GM18517 (cell line): ENCODE measurements at regions not wholly inside any gene's neighbourhood (a gene's known extent, or its start where the extent isn't known, plus 50 kb on each side); places are given as distances from the start of the nearest gene placed in this dataset.

ENCODE experiments used
- ATAC-seq: cut with Tn5 transposase; IDR thresholded peaks from one replicate; pipeline ENCODE4 v1.9.1; 2021; ENCODE audit warnings: mild to moderate bottlenecking, moderate library complexity; ENCODE audit not compliant: unreplicated experiment

DNA sequence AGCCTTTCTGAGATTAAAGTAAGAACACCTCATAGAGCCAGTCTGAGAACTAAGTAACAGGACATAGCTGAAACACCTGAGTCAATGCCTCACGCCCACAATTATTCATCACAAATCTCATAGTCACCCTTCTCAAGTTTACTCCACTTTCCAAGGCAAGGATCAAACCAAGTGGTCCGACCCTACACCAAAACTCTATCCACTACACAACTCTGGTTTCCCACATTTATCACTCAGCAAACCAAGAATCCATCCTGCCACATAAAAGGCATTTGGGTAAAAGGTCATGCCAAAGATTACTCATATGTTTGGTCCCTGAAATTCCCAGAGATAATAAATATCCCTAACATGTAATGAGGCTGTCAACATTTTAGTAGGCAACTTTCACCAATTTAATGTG, 144.1 kb downstream of the RPAP3 start:
- ATAC-seq: no peak

DNA sequence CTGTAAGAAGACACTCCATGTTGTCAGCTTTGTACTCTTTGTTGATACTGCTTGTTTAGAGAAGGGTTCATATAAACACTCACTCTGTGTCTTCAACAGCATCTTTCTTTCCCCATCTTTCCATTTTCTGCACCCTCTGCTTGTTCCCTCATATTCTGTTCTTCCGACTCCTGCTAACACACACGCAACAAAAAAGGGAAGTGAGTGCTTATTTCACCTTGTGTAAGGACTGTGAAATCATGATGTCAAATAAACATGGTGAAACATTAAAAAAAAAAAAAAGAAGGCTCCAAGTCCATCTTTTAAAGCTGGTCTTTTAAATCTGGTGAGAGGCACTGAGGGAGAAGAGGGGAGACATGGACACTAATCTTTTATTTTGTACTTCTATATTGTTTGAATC, 145.4 kb downstream of the RPAP3 start:
- ATAC-seq: no peak

DNA sequence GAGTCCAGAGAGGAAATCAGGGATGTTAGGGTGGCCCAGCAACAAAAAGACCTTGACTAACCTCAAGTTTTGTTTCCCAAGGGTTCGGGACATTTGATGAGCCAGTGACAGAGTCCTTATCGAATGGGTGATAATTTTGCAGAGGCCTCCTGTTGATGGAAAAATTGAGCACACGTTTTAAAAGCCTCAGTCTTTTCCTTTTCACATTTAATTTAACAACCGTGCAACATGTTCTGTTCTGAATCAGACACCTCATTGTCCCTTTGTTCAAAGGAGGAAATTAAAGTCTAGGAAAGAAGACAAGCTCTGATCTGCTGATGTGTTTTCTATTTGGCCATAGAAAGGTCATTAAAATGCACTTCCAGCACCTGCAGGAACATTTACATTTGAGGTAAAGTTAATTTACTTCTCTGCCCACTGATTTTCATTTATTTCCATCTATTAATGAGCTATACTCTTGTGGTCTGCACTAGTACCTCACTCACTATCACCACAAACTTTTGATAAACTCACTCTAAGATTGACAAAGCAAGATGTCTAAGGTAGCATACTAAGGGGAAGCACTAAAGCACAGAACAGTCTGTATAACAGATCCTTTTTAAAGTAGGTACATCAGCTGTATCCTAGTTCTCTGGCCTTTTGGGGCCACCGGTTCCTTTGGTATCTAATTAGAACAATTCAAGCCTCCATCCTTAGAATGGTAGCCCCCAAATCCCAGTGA, 147.0 kb downstream of the RPAP3 start:
- no peak for ATAC-seq

DNA sequence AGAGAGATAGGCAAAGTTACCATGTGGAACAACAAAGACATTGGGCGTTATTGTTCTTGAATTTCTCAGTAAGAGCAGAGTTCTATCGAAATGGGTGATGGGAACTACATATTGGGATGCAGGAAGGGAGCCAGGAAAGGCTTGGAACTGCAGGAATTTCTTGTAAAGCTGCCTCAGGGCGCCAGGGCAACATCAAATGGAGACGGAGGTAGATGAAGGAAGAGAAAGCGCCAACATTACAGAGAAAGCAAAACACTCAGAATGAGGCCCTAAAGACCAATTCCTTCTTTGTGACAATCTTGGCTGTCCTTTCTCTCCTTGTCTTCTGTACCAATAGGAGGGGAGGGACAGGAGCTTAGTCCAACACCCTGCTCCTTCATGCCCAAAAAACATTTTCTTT, 148.4 kb downstream of the RPAP3 start:
- ATAC-seq: no peak

DNA sequence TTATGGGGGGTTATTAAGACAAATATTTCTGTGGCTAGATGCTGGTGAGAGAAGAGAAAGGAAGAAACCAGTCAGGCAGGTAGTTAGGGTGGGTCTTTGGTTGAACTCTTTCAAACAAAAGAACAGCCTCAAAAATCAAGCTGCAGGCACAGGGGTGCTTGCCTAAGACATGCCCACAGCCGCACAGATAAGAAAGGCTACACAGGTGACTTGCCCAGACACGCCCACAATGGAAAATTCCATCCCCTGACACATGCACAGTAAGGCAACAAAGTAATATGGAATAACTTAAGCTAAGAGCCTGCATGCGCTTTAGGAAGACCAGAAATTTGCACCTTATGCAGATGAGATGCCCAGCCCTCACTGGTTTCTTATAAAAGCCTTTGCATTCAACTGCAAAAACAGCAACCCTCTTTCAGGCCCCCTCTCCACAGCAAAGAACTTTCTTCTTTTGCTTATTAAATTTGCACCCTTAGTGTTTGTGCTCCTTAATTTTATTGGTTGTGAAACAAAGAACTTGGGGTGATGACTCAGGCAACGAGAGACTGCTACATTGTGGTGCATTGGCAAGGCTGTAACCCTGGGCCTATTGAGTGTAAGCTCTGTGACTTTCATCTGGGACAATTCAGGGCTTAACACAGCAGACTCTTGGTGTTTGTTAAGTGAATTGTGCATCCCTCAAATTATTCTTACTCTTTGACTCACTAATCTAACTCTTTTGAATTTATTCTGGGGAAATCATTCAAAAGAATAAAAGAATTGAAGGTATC, 149.4 kb downstream of the RPAP3 start:
- ATAC-seq: no peak

DNA sequence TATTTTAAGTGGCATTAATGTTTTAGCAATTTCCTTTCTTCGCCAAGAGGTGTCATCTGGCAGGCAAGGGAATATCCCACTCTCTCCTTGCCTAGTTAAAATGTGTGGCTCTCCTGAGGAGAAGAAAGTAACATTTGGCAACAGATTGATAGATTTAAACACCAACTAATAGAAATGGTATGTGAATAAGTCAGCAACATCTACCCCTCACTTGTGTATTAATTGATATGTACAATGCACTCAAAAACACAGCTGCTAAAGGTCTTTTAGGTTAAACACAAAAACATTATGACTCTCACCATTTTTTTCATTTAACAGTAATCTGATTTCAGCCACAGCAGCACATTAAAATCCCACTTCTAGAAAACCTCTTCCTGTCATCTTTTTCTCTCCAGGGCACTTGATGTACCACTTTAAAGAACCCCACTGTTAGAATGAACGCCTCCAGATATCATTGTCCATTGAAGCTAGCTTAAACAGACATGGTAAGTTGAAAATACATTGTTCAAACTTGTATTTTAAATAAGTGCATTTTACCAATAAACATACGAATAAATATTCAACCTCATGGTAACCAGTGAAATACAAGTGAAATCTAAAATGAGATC, 151.7 kb downstream of the RPAP3 start:
- ATAC-seq: no peak

DNA sequence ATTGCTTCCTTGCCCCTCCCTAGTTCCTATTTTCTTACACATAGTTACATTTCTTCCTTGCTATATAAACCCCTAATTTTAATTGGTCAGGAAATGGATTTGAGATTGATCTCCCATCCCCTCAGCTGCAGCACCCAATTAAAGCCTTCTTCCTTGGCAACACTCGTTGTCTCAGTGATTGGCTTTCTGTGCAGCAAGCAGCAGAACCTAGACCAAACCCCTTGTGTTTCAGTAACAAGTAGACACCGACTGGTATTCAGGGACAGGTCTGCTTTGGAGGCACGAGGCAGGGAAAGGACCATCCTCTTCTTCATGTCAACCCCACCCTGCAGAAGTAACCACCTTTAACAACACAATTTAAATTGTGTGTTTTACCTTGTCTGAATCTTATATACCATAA, 152.6 kb downstream of the RPAP3 start:
- ATAC-seq: no peak

DNA sequence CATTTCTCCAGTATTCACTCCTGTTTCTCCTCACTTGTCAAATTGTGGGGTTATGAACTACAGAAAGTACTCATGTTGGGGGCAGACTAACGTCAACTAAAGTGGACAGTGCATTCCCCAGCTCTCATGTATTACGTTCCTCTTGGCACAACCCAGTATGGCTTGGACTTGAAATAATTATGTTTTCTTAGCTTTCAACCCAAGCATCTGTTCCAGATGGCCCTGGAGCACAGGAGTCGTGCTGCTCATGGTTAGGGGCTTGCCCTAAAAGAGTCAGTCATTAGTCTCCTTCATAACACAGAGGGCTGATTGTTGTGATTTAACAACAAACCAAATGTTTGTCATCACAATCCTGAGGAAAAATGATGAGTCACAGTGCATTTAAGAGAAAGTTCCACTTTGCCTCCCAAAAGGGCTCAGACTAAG, 154.4 kb downstream of the RPAP3 start:
- ATAC-seq: no peak

DNA sequence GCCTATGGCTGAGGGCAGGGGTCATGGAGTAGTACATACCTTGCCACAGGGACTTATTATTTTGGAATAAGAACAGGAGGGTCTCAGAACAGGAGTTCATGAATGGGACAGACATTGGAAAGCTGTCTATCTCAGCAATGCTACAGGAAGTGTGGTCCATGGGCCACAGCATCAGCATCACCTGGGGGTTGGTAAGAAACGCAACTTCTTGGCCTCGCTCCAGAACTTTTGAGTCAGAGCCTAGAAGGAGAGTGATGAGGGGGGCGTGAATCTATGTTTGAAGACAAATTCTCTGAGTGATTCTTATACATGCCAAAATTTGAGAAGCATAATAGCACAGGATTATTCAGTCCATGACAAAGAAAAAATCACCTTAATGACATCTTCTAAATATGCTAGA, 156.6 kb downstream of the RPAP3 start:
- ATAC-seq: no peak

DNA sequence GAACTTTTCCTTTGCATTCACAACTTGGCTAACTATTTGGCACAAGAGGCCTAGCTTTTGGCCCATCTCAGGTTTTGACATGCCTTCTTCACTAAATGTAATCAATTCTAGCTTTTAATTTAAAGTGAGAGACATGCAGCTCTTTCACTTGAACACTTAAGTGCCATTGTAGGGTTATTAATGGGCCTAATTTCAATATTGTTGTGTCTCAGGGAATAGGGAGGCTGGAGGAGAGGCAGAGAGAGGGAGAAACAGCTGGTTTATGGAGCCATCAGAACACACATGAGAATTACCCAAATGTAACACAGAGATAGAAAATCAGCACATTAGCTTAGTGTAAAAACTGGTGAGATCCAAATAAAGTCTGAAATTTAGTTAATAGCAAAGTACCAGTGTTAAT, 157.4 kb downstream of the RPAP3 start:
- no peak for ATAC-seq

DNA sequence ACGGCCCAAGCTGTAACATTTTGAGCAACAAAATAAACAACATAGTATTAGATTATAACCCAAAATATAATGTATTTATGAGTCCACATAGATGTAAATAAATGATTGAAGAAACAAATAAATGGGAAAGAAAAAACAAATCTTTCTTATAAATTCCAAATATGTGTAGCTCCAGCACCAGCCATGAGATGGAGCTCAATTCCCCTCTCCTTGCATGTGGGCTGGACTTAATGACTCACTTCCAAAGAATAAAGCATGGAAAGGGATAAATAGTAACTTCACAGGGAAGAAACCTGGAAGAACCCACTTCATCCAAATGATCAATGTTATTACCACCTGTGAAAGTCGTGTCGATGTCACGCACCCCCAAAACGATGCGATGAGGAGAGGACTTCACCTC, 158.8 kb downstream of the RPAP3 start:
- no peak for ATAC-seq

DNA sequence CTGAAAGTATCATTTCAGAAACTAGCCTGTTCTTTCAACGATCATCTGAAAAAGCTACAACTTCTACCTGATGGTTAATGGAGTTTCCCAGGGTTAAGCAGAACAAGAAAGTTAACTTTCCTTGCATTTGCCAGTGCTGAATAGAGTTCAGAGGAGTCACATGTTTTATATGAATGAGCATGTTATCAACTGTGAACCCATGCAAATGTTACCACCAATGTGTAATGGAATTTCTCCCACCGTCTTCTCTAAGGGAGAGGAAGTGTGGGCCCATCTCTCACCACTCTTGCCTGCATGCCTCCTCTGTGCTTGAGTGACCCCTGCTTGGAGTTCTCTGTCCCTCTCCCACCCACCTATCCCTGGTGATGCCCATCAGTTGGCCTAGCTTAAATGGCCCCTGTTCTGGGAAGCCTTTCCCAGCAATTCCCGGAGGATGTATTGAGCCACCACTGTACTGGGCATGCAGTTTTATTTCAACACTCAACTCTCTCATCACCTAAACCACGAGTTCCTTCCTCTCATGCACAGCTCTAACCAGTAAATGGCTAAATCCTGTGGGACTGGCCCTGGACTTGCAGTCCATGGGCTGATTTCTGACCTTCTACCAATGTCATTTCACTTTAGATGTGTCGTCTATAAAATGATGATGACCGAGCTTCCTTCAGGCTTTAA, 159.8 kb downstream of the RPAP3 start:
- ATAC-seq: no peak

DNA sequence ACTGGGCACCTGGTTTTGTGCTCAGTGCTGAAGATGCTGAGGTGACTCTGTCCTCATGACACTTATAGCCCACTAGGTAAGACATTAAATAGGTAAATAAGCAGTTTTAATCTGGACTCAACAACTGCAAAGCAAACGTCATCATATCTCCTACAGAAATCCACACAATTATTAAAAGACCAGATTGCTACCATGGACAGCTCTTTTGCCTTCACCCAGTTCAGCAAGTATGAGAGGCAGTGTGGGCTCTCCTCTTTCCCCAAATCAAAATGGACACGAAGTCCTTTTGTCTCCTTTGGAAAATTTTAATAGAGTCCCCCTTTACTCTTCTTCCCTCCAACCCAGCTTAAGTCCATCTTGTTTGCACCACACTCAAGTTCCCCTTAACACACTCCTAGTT, 171.1 kb downstream of the RPAP3 start:
- ATAC-seq: no peak

DNA sequence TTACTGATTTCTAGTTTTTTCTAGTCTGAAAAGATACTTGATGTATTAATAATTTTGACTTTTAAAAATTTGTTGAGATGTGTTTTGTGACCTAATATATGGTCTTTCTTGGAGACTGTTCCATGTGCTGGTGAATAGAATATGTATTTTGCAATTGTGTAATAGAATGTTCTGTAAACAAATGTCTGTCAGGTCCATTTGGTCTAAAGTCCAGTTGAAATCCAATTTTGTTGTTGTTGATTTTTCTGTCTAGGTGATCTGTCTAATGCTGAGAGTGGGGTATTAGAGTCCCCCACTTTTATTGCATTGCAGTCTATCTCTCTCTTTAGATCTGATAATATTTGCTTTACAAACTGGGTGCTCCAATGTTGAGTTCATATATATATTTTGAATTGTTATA, 175.8 kb downstream of the RPAP3 start:
- ATAC-seq: no peak

DNA sequence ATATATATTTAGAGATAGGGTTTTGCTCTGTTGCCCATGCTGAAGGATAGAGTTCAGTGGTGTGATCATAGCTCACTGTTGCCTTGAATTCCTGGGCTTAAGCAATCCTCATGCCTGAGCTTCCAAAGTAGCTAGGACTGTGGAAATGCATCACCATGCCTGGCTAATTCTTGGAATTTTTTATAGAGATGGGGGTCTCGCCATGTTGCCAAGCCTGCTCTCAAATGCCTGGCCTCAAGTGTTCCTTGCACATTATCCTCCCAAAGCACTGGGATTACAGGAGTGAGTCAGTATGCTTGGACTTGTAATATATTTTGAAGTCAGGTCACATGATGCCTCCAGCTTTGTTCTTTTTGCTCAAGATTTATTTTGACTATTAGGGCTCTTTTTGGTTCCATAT, 178.0 kb downstream of the RPAP3 start:
- ATAC-seq: no peak

DNA sequence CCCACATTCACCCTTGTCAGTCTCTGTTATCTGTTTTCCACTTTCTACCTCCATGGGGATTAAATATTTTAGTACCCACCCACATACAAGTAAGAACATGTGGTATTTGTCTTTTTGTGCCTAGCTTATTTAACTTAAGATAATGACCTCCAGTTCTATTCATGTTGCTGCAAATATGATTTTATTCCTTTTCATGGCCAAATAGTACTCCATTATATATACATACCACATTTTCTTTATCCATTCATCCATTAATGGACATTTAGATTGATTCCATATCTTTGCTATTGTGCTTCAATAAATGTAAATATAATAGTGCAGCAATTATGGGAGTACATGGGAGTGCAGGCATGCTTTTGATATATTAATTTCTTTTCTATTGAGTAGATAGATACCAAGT, 185.8 kb downstream of the RPAP3 start:
- ATAC-seq: no peak

DNA sequence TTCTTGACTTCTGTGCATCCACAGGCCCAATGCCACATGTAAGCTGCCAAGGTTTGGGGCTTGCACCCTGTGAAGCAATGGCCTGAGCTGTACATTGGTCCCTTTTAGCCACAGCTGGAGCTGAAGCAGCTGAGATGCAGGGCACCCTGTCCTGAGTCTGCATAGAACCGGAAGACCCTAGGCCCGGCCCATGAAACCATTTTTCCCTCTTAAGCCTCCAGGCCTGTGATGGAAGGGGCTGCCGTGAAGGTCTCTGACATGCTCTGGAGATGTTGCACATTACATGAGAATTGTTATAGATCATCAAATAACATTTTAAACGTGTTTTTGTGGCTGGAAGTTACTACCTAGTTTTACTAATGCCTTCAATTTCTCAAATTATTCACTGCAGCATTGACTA, 188.7 kb downstream of the RPAP3 start:
- ATAC-seq: no peak

DNA sequence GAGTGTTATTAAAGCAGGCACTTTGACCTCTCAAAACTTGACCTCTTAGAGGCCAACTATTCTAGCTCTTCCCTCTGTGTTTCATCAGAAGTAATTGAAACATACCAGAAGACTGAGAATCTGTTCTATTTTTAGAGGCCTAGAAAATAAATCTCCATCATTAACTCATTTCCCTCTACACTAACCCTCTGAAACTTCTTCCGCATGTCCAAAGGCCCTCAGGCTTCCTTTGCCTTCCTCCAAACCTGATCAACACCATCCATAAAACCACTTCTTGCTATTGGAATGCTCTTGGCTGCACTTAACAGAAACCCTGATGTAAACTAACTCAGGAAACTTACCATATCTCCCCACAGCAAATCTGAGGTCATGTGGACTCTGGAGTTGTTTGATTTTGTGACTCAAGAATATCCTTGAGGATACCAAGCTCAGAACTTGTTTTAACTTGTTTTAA, 196.4 kb downstream of the RPAP3 start:
- ATAC-seq: no peak

DNA sequence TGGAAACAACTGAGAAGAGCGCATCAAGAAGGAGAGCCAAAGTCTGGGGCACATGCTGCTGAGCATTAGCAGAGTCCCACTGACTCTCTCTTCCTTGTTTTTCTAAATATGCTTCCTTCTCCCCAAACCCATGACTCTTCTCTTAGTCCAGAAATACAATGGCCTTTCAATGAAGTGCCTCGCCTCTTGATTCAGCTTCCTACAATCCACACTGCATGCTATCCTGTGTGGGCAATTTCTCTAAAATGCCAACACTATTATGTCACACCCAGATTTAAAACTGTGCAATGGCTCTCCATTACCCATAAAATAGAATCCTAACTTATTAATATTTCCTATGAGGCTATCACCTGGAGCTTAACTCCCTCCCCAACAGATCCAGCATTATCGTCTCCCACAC, 198.6 kb downstream of the RPAP3 start:
- ATAC-seq: no peak

DNA sequence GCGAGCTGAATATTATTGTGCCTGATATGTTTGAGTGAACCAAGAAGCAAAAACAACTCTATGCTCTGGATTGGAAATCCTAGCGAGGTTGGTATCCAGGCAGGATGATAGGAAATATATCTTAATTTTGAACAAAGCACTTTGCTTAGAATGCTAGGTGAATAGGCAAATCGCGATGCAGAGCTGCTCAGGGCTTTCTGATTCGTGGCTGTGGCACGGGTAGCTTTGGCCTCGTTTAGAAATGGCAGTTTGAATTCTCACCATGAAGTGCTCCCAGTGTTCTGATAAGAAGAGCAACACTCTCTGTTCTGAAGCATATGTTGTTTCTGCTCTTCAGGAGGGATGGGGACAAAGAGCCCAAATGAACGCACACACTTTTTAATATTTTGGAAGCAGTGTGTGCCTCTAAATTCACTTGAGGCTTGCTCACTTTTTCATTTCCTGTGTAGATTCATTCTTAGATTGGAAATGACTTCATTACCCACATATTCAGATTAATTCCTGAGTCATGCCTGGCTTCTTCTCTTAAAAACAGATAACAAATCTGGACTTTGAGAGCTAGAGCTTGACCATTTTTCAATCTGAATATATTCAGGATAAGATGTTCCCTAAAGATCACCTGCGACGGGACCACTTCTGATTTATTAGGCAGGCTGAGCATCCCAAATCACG, 200.9 kb downstream of the RPAP3 start:
- ATAC-seq: no peak

DNA sequence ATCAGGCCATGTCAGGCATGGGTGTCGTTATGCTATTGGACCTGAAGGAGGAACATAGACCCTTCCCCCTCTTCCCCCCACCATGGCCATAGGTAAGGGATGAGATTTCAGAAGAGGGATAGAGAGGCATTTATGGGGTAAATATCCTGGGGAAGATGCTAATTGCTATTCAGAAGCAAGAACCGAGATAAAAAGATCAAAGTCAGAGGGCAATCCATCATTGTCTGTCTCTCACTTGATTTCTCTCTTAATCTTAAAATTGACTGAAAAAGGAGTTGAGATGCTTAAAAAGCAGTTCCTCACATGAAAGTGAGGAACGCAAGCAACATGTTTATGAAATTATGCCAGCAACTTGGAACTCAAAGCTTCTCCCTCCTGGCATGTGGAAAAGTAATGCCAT, 212.0 kb downstream of the RPAP3 start:
- no peak for ATAC-seq
